Renal pelvis (tissue), 1 donor: ENCODE measurements at regions not wholly inside any gene's neighbourhood (a gene's known extent, or its start where the extent isn't known, plus 50 kb on each side); places are given as distances from the start of the nearest gene placed in this dataset.

Source experiments
- DNase-seq: peaks from one replicate; pipeline ENCODE4 v3.0.0-alpha.2; 2013

- DNase-seq, result no peak
Observed at GRCh38 chr17:56096026-56096810, 57.1 kb upstream of the ANKFN1 start.

GRCh38 chr17:56098746-56099145 lies 54.5 kb upstream of the ANKFN1 start:
- no peak for DNase-seq

GRCh38 chr17:56099649-56100048 lies 53.6 kb upstream of the ANKFN1 start:
- no peak for DNase-seq
